Activated B cell treated with CpG ODN at 0.5 μM for 24 hours (primary cell): ENCODE measurements at regions not wholly inside any gene's neighbourhood (a gene's known extent, or its start where the extent isn't known, plus 50 kb on each side); places are given as distances from the start of the nearest gene placed in this dataset.

Experiments
- ATAC-seq: fragments of 200-7000 bp; cut with Tn5 transposase; one replicate; pipeline ENCODE4 v1.10.0; 2021; ENCODE audit warnings: low read depth, mild to moderate bottlenecking, moderate library complexity
- CTCF ChIA-PET: fragments of 350-600 bp; sonication (Branson Sonifier 250); formaldehyde crosslinking; loops from one replicate; lab custom pipeline; 2021; ENCODE audit warnings: antibody characterized with exemption; lab: Charles Lee
- POLR2A ChIA-PET: fragments of 350-600 bp; sonication (Branson Sonifier 250); formaldehyde crosslinking; loops from one replicate; lab custom pipeline; 2021; ENCODE audit warnings: antibody characterized with exemption; lab: Charles Lee
- DNase-seq: peaks from one replicate; pipeline ENCODE4 v3.0.0; 2022
- H3K27ac Mint-ChIP-seq: one replicate; pipeline ENCODE4 v1.8.0; 2020; ENCODE audit warnings: mixed read lengths
- H3K27me3 Mint-ChIP-seq: one replicate; pipeline ENCODE4 v1.8.0; 2021; ENCODE audit warnings: mixed read lengths
- H3K36me3 Mint-ChIP-seq: one replicate; pipeline ENCODE4 v1.8.0; 2021; ENCODE audit warnings: low read depth, mixed read lengths
- H3K4me1 Mint-ChIP-seq: one replicate; pipeline ENCODE4 v1.8.0; 2021; ENCODE audit warnings: mixed read lengths
- H3K4me3 Mint-ChIP-seq: one replicate; pipeline ENCODE4 v1.8.0; 2020; ENCODE audit warnings: mild to moderate bottlenecking, mixed read lengths
- H3K9me3 Mint-ChIP-seq: one replicate; pipeline ENCODE4 v1.8.0; 2020; ENCODE audit warnings: mixed read lengths
- intact Hi-C: fragments of 100-400 bp; cut with micrococcal nuclease; formaldehyde crosslinking; loops from one replicate; pipeline ENCODE4 v1.15.1; 2024
- TF ChIP-seq, protein P1 (sequence below): fragments of 200-600 bp; IDR thresholded peaks from one replicate; pipeline ENCODE4 v1.8.0; 2022; ENCODE audit warnings: antibody characterized with exemption, mild to moderate bottlenecking

GRCh38 chr2:180416627-180417026, 409.5 kb upstream of the CWC22 start:
- no peaks in the 10 kb centered on the region for H3K36me3 Mint-ChIP-seq
- DNase-seq (no peak), ATAC-seq (no peak)
- intact Hi-C loops = no loop called here
- no peaks in the 10 kb centered on the region for H3K27me3 Mint-ChIP-seq
- peaks cover 5% of the 10 kb centered on the region for H3K9me3 Mint-ChIP-seq
- no peak overlapping the region for H3K4me3 Mint-ChIP-seq
- CTCF ChIA-PET = no interaction called here
- POLR2A ChIA-PET = no interaction called here
- TF ChIP-seq, protein P1, sequence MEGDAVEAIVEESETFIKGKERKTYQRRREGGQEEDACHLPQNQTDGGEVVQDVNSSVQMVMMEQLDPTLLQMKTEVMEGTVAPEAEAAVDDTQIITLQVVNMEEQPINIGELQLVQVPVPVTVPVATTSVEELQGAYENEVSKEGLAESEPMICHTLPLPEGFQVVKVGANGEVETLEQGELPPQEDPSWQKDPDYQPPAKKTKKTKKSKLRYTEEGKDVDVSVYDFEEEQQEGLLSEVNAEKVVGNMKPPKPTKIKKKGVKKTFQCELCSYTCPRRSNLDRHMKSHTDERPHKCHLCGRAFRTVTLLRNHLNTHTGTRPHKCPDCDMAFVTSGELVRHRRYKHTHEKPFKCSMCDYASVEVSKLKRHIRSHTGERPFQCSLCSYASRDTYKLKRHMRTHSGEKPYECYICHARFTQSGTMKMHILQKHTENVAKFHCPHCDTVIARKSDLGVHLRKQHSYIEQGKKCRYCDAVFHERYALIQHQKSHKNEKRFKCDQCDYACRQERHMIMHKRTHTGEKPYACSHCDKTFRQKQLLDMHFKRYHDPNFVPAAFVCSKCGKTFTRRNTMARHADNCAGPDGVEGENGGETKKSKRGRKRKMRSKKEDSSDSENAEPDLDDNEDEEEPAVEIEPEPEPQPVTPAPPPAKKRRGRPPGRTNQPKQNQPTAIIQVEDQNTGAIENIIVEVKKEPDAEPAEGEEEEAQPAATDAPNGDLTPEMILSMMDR = no peak
- no peaks in the 10 kb centered on the region for H3K4me1 Mint-ChIP-seq
- no peak overlapping the region for H3K27ac Mint-ChIP-seq

DNA sequence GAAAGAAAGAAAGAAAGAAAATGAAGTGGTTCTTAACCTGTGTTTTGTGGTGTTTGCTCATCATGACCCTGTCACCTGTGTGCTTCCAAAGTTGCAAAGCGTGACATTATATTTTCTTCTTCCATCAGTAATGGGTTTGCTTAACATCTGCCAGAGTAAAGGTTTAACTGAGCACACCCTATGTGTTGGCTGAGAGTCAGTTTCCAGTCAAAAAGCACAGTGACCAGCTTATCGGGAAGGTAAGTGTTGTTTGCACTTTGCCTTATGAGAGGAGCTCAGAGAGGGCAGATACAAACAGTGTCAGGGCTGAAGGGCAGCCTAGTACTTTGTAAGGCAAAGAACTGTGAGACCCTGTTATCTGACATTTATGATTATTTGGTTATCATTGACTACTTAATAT, 406.2 kb upstream of the CWC22 start:
- H3K4me1 Mint-ChIP-seq = no peaks in the 10 kb centered on the region
- no peak overlapping the region for H3K27ac Mint-ChIP-seq
- no peak for ATAC-seq
- no peaks in the 10 kb centered on the region for H3K36me3 Mint-ChIP-seq
- intact Hi-C loops = no loop called here
- ChIA-PET POLR2A (no interaction called here), CTCF (no interaction called here)
- TF ChIP-seq, protein P1 = no peak
- no peak for DNase-seq
- no peaks in the 10 kb centered on the region for H3K27me3 Mint-ChIP-seq
- H3K4me3 Mint-ChIP-seq = no peak overlapping the region
- H3K9me3 Mint-ChIP-seq = no peaks in the 10 kb centered on the region

DNA sequence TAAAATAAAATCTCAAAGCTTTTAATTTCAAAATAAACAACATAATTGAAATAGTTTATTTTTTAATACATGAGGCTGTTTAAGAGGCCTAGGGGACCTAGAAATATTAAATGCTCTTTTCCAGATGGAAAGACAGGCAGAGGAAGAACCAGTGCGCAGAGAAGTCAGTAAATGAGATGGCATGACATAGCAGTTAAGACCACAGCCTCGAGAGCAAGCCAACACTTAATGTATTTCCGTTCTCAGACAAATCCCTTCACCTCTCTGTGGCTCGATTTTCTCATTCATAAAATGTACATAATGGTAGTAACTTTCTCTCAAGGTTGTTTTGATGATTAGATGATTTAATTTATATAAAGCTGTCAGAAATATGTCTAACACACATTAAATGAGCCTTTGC, 405.1 kb upstream of the CWC22 start:
- ATAC-seq = no peak
- no peaks in the 10 kb centered on the region for H3K4me1 Mint-ChIP-seq

GRCh38 chr2:180411661-180412060, 404.6 kb upstream of the CWC22 start:
- intact Hi-C loops = no loop called here
- no peaks in the 10 kb centered on the region for H3K27me3 Mint-ChIP-seq
- CTCF ChIA-PET = no interaction called here
- no peaks in the 10 kb centered on the region for H3K9me3 Mint-ChIP-seq
- H3K27ac Mint-ChIP-seq = no peak overlapping the region
- no peaks in the 10 kb centered on the region for H3K4me1 Mint-ChIP-seq
- DNase-seq (no peak), ATAC-seq (no peak)
- H3K36me3 Mint-ChIP-seq = no peaks in the 10 kb centered on the region
- H3K4me3 Mint-ChIP-seq = no peak overlapping the region
- POLR2A ChIA-PET = no interaction called here
- TF ChIP-seq, protein P1 = no peak

More for the DNA sequence above, 405.1 kb upstream of the CWC22 start:
- intact Hi-C loops = no loop called here
- Mint-ChIP-seq H3K27ac (no peak overlapping the region), H3K27me3 (no peaks in the 10 kb centered on the region), H3K9me3 (no peaks in the 10 kb centered on the region), H3K4me3 (no peak overlapping the region), H3K36me3 (no peaks in the 10 kb centered on the region)
- DNase-seq = no peak
- CTCF ChIA-PET = no interaction called here
- POLR2A ChIA-PET = no interaction called here
- TF ChIP-seq, protein P1 = no peak

DNA sequence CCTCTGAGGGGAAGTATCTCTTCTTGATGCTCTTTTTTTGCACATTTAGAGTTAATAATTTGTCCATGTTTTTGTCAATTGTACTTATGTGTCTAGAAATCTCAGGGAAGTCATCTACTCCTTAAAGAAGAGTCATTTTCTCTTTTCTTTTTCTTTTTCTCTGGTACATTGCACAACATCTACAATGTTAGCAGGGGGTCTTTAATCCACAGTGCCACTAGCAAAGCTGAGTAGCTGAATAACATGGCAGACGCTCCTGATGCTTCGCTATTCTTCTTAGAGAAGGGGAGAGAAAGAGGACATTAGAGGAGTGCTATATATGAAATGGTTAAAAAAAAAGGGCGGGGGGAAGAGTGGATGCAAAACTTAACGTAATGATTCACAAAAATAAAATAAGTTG, 399.6 kb upstream of the CWC22 start:
- no peaks in the 10 kb centered on the region for H3K9me3 Mint-ChIP-seq
- no peaks in the 10 kb centered on the region for H3K36me3 Mint-ChIP-seq
- H3K27ac Mint-ChIP-seq = no peak overlapping the region
- intact Hi-C loops = no loop called here
- ATAC-seq (no peak), DNase-seq (no peak)
- ChIA-PET POLR2A (no interaction called here), CTCF (no interaction called here)
- no peaks in the 10 kb centered on the region for H3K27me3 Mint-ChIP-seq
- H3K4me3 Mint-ChIP-seq = no peak overlapping the region
- peaks cover 2% of the 10 kb centered on the region for H3K4me1 Mint-ChIP-seq
- TF ChIP-seq, protein P1 = no peak
